WERI-Rb-1 (cell line): ENCODE measurements at regions not wholly inside any gene's neighbourhood (a gene's known extent, or its start where the extent isn't known, plus 50 kb on each side); places are given as distances from the start of the nearest gene placed in this dataset.

Experiments
- DNase-seq: peaks from one replicate; pipeline ENCODE4 v3.0.0-alpha.2; 2020
- H3K27ac ChIP-seq: fragments of 250-450 bp; sonication (Bioruptor Pico); 2 replicates; pipeline ENCODE4 v1.5.1; 2020; ENCODE audit warnings: mild to moderate bottlenecking, moderate library complexity
- H3K27me3 ChIP-seq: fragments of 250-450 bp; sonication (Bioruptor Pico); 2 replicates; pipeline ENCODE4 v1.5.1; 2021; ENCODE audit warnings: mild to moderate bottlenecking, low read depth, moderate library complexity; ENCODE audit not compliant: insufficient read depth, severe bottlenecking
- H3K36me3 ChIP-seq: fragments of 250-450 bp; sonication (Bioruptor Pico); 2 replicates; pipeline ENCODE4 v1.5.1; 2020; ENCODE audit warnings: mild to moderate bottlenecking, moderate library complexity
- H3K4me3 ChIP-seq: 2 replicates; pipeline ENCODE4 v1.5.1; 2011; ENCODE audit warnings: low read depth, mild to moderate bottlenecking, control low read depth, low read length
- H3K9me3 ChIP-seq: fragments of 250-450 bp; sonication (Bioruptor Pico); 2 replicates; pipeline ENCODE4 v1.5.1; 2021; ENCODE audit warnings: mild to moderate bottlenecking, moderate library complexity; ENCODE audit not compliant: severe bottlenecking
- TF ChIP-seq, protein P1 (sequence below): IDR thresholded peaks from 2 replicates; pipeline ENCODE4 v1.5.1; 2011; ENCODE audit warnings: low read depth, mild to moderate bottlenecking, control low read depth, inconsistent platforms, low read length

DNA sequence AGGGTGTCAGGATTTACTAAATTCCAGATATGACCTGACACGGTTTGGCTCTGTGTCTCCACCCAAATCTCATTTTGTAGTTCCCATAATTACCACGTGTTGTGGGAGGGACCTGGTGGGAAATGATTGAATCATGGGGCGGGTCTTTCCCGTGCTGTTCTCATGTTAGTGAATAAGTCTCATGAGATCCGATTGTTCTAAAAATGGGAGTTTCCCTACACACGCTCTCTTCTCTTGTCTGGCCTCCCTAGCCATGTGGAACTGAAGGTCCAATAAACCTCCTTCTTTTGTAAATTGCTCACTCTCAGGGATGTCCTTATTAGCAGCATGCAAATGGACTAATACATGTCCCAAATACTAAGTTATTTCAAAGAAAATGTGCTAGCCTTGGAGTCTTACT, 121.1 kb downstream of the CENPW start:
- Histone ChIP-seq H3K9me3 (no peaks in the 10 kb centered on the region), H3K27ac (no peak overlapping the region), H3K36me3 (no peaks in the 10 kb centered on the region), H3K27me3 (no peaks in the 10 kb centered on the region), H3K4me3 (no peak overlapping the region)
- TF ChIP-seq, protein P1, sequence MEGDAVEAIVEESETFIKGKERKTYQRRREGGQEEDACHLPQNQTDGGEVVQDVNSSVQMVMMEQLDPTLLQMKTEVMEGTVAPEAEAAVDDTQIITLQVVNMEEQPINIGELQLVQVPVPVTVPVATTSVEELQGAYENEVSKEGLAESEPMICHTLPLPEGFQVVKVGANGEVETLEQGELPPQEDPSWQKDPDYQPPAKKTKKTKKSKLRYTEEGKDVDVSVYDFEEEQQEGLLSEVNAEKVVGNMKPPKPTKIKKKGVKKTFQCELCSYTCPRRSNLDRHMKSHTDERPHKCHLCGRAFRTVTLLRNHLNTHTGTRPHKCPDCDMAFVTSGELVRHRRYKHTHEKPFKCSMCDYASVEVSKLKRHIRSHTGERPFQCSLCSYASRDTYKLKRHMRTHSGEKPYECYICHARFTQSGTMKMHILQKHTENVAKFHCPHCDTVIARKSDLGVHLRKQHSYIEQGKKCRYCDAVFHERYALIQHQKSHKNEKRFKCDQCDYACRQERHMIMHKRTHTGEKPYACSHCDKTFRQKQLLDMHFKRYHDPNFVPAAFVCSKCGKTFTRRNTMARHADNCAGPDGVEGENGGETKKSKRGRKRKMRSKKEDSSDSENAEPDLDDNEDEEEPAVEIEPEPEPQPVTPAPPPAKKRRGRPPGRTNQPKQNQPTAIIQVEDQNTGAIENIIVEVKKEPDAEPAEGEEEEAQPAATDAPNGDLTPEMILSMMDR = no peak
- no peak for DNase-seq

- no peak overlapping the region for H3K4me3 ChIP-seq
- no peak overlapping the region for H3K27ac ChIP-seq
- TF ChIP-seq, protein P1 = no peak
- no peak for DNase-seq
- H3K9me3 ChIP-seq = no peaks in the 10 kb centered on the region
- no peaks in the 10 kb centered on the region for H3K27me3 ChIP-seq
- no peaks in the 10 kb centered on the region for H3K36me3 ChIP-seq
These were observed 124.3 kb downstream of the CENPW start for GRCh38 chr6:126464245-126464644.

- H3K4me3 ChIP-seq = no peak overlapping the region
- H3K27me3 ChIP-seq = no peaks in the 10 kb centered on the region
- H3K27ac ChIP-seq = no peak overlapping the region
- H3K9me3 ChIP-seq = no peaks in the 10 kb centered on the region
- no peak for DNase-seq
- no peaks in the 10 kb centered on the region for H3K36me3 ChIP-seq
- TF ChIP-seq, protein P1 = no peak
These were observed 135.5 kb downstream of the CENPW start for GRCh38 chr6:126475449-126475848.

DNA sequence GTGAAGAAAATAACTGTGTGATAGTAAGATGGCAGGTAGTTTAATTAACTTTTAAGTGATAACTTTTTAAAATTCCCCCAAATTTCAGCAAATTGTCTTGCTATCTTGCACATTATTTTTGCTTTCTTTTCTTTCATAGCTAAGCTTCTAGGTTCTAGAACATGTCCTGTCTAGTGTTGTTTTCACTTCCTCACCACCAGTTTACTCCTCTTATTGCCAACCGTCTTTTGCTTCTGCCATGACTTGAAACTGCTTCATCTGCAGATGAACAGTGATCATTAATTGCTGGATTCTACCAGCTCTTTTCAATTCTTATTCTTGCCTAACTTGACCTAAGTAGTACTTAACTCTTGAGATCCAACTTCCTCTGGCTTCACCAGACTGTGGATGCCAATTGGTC, 137.8 kb downstream of the CENPW start:
- Histone ChIP-seq H3K27ac (no peak overlapping the region), H3K4me3 (no peak overlapping the region), H3K36me3 (no peaks in the 10 kb centered on the region), H3K9me3 (no peaks in the 10 kb centered on the region), H3K27me3 (no peaks in the 10 kb centered on the region)
- no peak for DNase-seq
- TF ChIP-seq, protein P1 = no peak

DNA sequence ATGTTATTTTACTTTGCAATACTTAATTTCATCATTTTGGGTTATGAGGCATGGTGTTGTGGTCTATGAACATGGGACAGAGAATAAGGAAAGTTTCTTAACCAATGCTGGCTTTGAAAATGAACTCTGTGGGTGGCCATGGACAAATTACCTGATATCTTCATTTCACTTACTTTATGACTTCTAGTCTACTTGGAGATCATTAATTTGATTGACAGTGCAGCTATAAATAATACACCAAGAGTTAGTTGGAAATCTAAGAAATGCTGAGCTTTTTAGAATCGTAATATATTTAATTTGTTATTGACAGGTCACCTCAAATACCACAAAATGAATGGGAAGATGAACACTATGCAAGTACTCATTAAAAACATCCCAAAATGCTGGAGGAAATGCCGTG, 140.4 kb downstream of the CENPW start:
- H3K36me3 ChIP-seq = no peaks in the 10 kb centered on the region
- no peak overlapping the region for H3K4me3 ChIP-seq
- TF ChIP-seq, protein P1 = no peak
- H3K27me3 ChIP-seq = no peaks in the 10 kb centered on the region
- no peak overlapping the region for H3K27ac ChIP-seq
- H3K9me3 ChIP-seq = no peaks in the 10 kb centered on the region
- DNase-seq = no peak

DNA sequence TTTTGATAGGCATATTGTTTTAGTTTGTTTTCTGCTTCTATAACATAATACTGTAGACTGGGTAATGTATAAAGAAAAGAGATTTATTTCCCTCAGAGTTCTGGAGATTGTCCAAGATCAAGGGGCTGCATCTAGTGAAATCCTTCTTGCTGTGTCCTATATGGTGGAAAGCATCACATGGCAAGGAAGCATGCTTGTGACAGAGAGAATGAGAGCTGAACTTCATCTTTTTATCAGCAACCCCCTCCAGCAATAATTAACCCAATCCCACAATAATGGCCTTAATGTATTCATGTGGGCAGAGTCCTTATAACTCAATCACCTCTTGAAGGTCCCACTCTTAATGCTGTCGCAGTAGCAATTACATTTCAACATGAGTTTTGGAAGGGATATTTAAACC, 141.4 kb downstream of the CENPW start:
- Histone ChIP-seq H3K4me3 (no peak overlapping the region), H3K36me3 (no peaks in the 10 kb centered on the region), H3K27ac (no peak overlapping the region), H3K9me3 (no peaks in the 10 kb centered on the region), H3K27me3 (no peaks in the 10 kb centered on the region)
- TF ChIP-seq, protein P1 = no peak
- DNase-seq = no peak
